ENCODE measurements at regions not wholly inside any gene's neighbourhood (a gene's known extent, or its start where the extent isn't known, plus 50 kb on each side); places are given as distances from the start of the nearest gene placed in this dataset.
"Not testable (repeated sequence)": the region's sequence is repeated elsewhere in the genome, so short reads cannot be mapped to it uniquely, and the experiment has no call there.

- DNase-seq = no peak
Observed at GRCh38 chr4:125760956-125761355, 446.2 kb downstream of the FAT4 start.

GRCh38 chr4:125762537-125762936 lies 447.8 kb downstream of the FAT4 start:
- no peak for DNase-seq

GRCh38 chr4:125765941-125766340 lies 451.2 kb downstream of the FAT4 start:
- DNase-seq = no peak

GRCh38 chr4:125770814-125771398 lies 456.2 kb downstream of the FAT4 start:
- DNase-seq = no peak

- no peak for DNase-seq
Observed at GRCh38 chr4:125772680-125773079, 457.9 kb downstream of the FAT4 start.

GRCh38 chr4:125773502-125773901 lies 458.7 kb downstream of the FAT4 start:
- no peak for DNase-seq

- no peak for DNase-seq
Observed at GRCh38 chr4:125773931-125774330, 459.2 kb downstream of the FAT4 start.

- DNase-seq = no peak
Observed at GRCh38 chr4:125776146-125776545, 461.4 kb downstream of the FAT4 start.

GRCh38 chr4:125780164-125780563 lies 465.4 kb downstream of the FAT4 start:
- DNase-seq = peak; percentile 8

GRCh38 chr4:125780747-125781146 lies 466.0 kb downstream of the FAT4 start:
- DNase-seq = no peak

GRCh38 chr4:125781651-125782050 lies 466.9 kb downstream of the FAT4 start:
- no peak for DNase-seq

- DNase-seq = no peak
Observed at GRCh38 chr4:125784741-125785140, 470.0 kb downstream of the FAT4 start.

GRCh38 chr4:125787707-125788106 lies 473.0 kb downstream of the FAT4 start:
- no peak for DNase-seq

GRCh38 chr4:125789023-125789422 lies 474.3 kb downstream of the FAT4 start:
- DNase-seq = no peak

- no peak for DNase-seq
Observed at GRCh38 chr4:125791896-125792295, 477.1 kb downstream of the FAT4 start.

GRCh38 chr4:125794989-125795388 lies 480.2 kb downstream of the FAT4 start:
- DNase-seq = no peak

GRCh38 chr4:125796138-125796537 lies 481.4 kb downstream of the FAT4 start:
- DNase-seq = no peak

GRCh38 chr4:125797621-125798020 lies 482.9 kb downstream of the FAT4 start:
- not testable (repeated sequence) for DNase-seq

- no peak for DNase-seq
Observed at GRCh38 chr4:125801373-125801772, 486.6 kb downstream of the FAT4 start.

GRCh38 chr4:125801924-125802323 lies 487.2 kb downstream of the FAT4 start:
- DNase-seq = no peak

- DNase-seq = no peak
Observed at GRCh38 chr4:125808022-125808421, 493.3 kb downstream of the FAT4 start.

GRCh38 chr4:125808570-125808969 lies 493.8 kb downstream of the FAT4 start:
- no peak for DNase-seq

GRCh38 chr4:125811892-125812291 lies 497.1 kb downstream of the FAT4 start:
- no peak for DNase-seq

- no peak for DNase-seq
Observed at GRCh38 chr4:125826801-125827695, 512.3 kb downstream of the FAT4 start.

GRCh38 chr4:125827696-125828052 lies 512.9 kb downstream of the FAT4 start:
- no peak for DNase-seq
